ENCODE measurements at regions not wholly inside any gene's neighbourhood (a gene's known extent, or its start where the extent isn't known, plus 50 kb on each side); places are given as distances from the start of the nearest gene placed in this dataset.

DNA sequence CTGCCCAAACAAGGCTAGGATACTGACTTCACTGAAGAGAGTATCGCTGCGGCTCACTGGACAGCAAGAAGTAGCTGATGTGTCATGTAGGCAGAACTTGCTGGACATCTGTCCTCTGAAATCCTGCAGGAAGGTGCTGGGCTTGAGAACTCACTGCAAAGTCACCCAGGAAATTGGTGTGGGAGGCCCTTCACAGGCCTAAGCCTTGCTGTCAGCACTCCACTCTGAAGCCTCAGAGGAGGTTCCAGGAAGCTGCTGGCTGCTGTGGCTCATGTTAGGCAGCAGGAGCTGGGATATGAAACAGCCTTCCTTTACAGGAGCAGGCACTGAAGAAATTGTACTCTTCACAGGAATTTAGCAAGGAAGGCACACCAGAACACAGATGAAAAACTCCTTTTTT, 88.3 kb upstream of the CCDC68 start:
- no peak for DNase-seq (ENCODE audit: low read depth)
- TF ChIP-seq, protein P1, sequence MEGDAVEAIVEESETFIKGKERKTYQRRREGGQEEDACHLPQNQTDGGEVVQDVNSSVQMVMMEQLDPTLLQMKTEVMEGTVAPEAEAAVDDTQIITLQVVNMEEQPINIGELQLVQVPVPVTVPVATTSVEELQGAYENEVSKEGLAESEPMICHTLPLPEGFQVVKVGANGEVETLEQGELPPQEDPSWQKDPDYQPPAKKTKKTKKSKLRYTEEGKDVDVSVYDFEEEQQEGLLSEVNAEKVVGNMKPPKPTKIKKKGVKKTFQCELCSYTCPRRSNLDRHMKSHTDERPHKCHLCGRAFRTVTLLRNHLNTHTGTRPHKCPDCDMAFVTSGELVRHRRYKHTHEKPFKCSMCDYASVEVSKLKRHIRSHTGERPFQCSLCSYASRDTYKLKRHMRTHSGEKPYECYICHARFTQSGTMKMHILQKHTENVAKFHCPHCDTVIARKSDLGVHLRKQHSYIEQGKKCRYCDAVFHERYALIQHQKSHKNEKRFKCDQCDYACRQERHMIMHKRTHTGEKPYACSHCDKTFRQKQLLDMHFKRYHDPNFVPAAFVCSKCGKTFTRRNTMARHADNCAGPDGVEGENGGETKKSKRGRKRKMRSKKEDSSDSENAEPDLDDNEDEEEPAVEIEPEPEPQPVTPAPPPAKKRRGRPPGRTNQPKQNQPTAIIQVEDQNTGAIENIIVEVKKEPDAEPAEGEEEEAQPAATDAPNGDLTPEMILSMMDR (IDR thresholded peaks at IDR 0.05; ENCODE audit: low read depth, low read length, missing control alignments) = no peak
- H3K4me3 ChIP-seq (ENCODE audit: low read depth, low read length) = no peak overlapping the region

- DNase-seq (ENCODE audit: low read depth) = no peak
- no peak overlapping the region for H3K4me3 ChIP-seq (ENCODE audit: low read depth, low read length)
- TF ChIP-seq, protein P1 (IDR thresholded peaks at IDR 0.05; ENCODE audit: low read depth, low read length, missing control alignments) = no peak
Observed at GRCh38 chr18:55041366-55041765, 82.1 kb upstream of the CCDC68 start.

GRCh38 chr18:55038162-55038561, 78.9 kb upstream of the CCDC68 start:
- DNase-seq (ENCODE audit: low read depth) = no peak
- TF ChIP-seq, protein P1 (IDR thresholded peaks at IDR 0.05; ENCODE audit: low read depth, low read length, missing control alignments) = no peak
- no peak overlapping the region for H3K4me3 ChIP-seq (ENCODE audit: low read depth, low read length)

GRCh38 chr18:55034742-55035141, 75.5 kb upstream of the CCDC68 start:
- H3K4me3 ChIP-seq (ENCODE audit: low read depth, low read length) = no peak overlapping the region
- TF ChIP-seq, protein P1 (IDR thresholded peaks at IDR 0.05; ENCODE audit: low read depth, low read length, missing control alignments) = no peak
- no peak for DNase-seq (ENCODE audit: low read depth)

DNA sequence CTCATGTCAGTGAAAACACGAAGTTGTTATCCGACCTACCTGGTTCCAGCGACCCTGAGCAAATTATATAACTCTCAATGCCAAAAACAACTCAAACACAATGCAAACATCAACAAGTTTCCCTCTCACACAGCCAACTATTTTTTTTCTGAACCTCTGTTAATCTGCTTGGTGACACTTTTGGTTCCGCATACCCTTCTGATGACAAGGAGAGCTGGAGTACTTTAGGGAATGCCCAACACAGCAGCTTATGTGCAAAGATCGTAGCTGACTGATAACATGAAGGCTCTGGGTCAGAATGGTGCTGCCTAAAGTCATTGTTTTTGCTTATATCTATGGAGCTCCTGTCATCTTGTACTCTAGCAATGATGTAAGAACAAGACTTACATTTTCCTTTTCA, 72.7 kb upstream of the CCDC68 start:
- TF ChIP-seq, protein P1 (IDR thresholded peaks at IDR 0.05; ENCODE audit: low read depth, low read length, missing control alignments) = no peak
- DNase-seq (ENCODE audit: low read depth) = no peak
- no peak overlapping the region for H3K4me3 ChIP-seq (ENCODE audit: low read depth, low read length)

GRCh38 chr18:55031576-55031975, 72.3 kb upstream of the CCDC68 start:
- no peak for DNase-seq (ENCODE audit: low read depth)
- H3K4me3 ChIP-seq (ENCODE audit: low read depth, low read length) = no peak overlapping the region
- TF ChIP-seq, protein P1 (IDR thresholded peaks at IDR 0.05; ENCODE audit: low read depth, low read length, missing control alignments) = no peak

DNA sequence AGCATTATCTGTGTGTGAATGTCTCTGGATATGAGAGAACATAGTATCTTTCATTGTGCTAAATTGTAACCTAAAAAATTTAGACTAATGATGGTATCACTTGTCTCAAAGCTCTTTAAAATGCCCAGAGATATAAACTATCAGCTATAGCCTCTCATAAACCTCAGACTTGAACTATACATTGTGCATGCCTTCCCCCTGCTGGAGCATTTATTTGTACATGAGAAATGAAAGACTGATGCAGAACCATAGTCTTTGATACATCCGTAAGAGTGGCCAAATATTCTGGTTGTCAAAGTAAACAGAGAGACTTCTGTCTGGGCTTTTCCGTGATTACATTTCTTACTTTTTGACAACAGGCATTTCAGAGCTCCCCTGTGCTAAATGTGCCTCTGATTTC, 71.9 kb upstream of the CCDC68 start:
- DNase-seq (ENCODE audit: low read depth) = no peak
- TF ChIP-seq, protein P1 (IDR thresholded peaks at IDR 0.05; ENCODE audit: low read depth, low read length, missing control alignments) = no peak
- H3K4me3 ChIP-seq (ENCODE audit: low read depth, low read length) = no peak overlapping the region

All from GM12864 (cell line).